ENCODE measurements at regions not wholly inside any gene's neighbourhood (a gene's known extent, or its start where the extent isn't known, plus 50 kb on each side); places are given as distances from the start of the nearest gene placed in this dataset.

DNA sequence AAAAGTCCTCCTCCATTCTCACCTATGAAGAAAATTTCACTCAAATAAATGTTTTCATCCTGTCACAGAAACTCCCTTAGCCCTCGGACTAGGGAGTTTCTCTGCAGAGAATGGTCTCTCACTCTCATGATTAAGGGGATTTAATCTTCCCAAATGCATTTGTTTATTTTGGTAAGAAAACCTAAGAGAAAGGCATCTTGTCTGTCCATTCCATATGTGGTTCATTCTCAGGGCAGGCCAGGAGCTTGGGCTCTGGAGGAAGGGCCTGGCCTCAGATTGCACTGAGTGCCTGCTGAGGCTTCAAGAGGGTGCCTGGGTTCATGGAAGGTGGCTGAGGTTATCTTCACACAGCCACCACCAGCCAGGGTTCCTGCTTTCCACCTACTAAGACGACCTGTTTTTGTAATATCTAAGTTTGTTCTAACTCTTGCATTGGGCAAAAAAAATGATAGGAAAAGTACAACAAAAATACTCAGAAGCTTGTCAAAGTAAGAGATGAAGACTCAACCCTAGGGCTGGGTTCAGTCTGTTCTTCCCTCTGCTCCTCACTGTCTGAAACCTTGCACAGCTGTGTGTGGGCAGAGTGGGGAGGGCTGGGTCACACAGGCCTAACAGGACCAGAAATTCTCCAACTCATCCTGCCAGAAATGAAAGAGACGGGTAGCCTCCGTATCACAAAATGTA lies 186.7 kb downstream of the CXCL12 start:
- TF ChIP-seq, protein P1, sequence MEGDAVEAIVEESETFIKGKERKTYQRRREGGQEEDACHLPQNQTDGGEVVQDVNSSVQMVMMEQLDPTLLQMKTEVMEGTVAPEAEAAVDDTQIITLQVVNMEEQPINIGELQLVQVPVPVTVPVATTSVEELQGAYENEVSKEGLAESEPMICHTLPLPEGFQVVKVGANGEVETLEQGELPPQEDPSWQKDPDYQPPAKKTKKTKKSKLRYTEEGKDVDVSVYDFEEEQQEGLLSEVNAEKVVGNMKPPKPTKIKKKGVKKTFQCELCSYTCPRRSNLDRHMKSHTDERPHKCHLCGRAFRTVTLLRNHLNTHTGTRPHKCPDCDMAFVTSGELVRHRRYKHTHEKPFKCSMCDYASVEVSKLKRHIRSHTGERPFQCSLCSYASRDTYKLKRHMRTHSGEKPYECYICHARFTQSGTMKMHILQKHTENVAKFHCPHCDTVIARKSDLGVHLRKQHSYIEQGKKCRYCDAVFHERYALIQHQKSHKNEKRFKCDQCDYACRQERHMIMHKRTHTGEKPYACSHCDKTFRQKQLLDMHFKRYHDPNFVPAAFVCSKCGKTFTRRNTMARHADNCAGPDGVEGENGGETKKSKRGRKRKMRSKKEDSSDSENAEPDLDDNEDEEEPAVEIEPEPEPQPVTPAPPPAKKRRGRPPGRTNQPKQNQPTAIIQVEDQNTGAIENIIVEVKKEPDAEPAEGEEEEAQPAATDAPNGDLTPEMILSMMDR (conservative IDR thresholded peaks at IDR 0.05) = no peak
- H3K4me3 ChIP-seq = no peak overlapping the region
- BruUV-seq (replicated peaks) = no TSS peak
- H3K4me2 ChIP-seq = no peak overlapping the region
- H4K20me1 ChIP-seq (ENCODE audit: insufficient read depth) = no peaks in the 10 kb centered on the region
- intact Hi-C loops (cut with micrococcal nuclease; ENCODE audit: unreplicated experiment) = no loop called here
- CTCF ChIA-PET = no interaction called here
- peaks cover 15% of the 10 kb centered on the region for H3K27me3 ChIP-seq (ENCODE audit: insufficient read depth, low read depth)
- H3K36me3 ChIP-seq (ENCODE audit: low read depth) = no peaks in the 10 kb centered on the region
- POLR2A ChIA-PET (ENCODE audit: unreplicated experiment) = no interaction called here
- no peaks in the 10 kb centered on the region for H3K79me2 ChIP-seq (ENCODE audit: low read depth)
- H3K9me2 ChIP-seq (ENCODE audit: insufficient read depth) = no peaks in the 10 kb centered on the region
- H3K27ac ChIP-seq = no peak overlapping the region
- H3K4me1 ChIP-seq (replicated peaks; ENCODE audit: insufficient read depth) = no peaks in the 10 kb centered on the region
- no peak for DNase-seq
- no peak overlapping the region for H2AFZ ChIP-seq
- H3F3A ChIP-seq (ENCODE audit: insufficient read depth, low read depth) = no peaks in the 10 kb centered on the region
- H3K9me3 ChIP-seq (ENCODE audit: insufficient read depth, low read depth) = no peaks in the 10 kb centered on the region

DNA sequence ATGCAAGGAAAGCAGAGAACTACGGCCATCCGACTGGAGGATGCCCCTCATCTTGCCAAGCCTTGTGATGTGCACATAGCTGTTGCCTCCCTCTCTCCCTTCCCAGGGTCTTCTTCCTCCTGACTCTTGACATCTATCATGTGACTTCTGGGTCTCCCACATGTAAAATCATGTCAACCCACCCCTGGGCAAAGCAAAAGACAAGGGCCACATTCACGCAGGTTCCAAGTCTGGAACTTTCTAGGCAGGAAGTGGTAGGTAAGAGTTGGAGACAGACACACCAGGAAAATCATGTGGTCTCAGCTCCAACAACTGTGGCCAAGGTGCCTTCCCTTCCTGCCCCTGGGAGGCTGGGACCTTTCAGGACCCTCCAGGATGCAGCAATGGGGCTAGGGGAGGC lies 187.3 kb downstream of the CXCL12 start:
- no peaks in the 10 kb centered on the region for H3F3A ChIP-seq (ENCODE audit: insufficient read depth, low read depth)
- no peak overlapping the region for H3K4me2 ChIP-seq
- H2AFZ ChIP-seq = no peak overlapping the region
- intact Hi-C loops (cut with micrococcal nuclease; ENCODE audit: unreplicated experiment) = no loop called here
- ChIA-PET POLR2A (ENCODE audit: unreplicated experiment) (no interaction called here), CTCF (no interaction called here)
- no peak overlapping the region for H3K27ac ChIP-seq
- H3K4me3 ChIP-seq = no peak overlapping the region
- no peaks in the 10 kb centered on the region for H3K9me3 ChIP-seq (ENCODE audit: insufficient read depth, low read depth)
- peaks cover 15% of the 10 kb centered on the region for H3K27me3 ChIP-seq (ENCODE audit: insufficient read depth, low read depth)
- no TSS peak for BruUV-seq (replicated peaks)
- no peaks in the 10 kb centered on the region for H3K36me3 ChIP-seq (ENCODE audit: low read depth)
- TF ChIP-seq, protein P1 (conservative IDR thresholded peaks at IDR 0.05) = no peak
- no peak for TF ChIP-seq EZH2 (IDR thresholded peaks at IDR 0.05; ENCODE audit: low read depth)
- no peaks in the 10 kb centered on the region for H3K9me2 ChIP-seq (ENCODE audit: insufficient read depth)
- no peaks in the 10 kb centered on the region for H3K79me2 ChIP-seq (ENCODE audit: low read depth)
- no peak for DNase-seq
- no peaks in the 10 kb centered on the region for H3K4me1 ChIP-seq (replicated peaks; ENCODE audit: insufficient read depth)
- H4K20me1 ChIP-seq (ENCODE audit: insufficient read depth) = no peaks in the 10 kb centered on the region

DNA sequence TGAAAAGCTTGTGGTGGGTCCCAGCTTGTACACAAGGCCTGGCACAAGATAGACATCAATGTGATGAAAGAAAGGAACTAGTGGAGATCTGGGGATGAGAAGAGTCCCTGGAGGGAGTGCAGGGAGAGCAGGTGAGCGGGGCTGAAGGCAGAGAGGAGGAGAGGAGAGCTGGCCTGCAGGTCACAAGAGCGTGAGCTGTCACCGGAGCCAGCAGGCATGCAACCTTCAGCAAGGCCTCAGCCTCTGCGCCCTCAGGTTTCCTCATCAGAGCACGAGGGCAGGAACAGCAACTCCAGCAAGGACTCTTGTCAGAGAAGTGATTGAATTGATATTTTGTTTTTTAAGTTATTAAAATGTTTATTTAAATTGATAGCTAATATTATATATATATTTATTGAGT lies 188.6 kb downstream of the CXCL12 start:
- no TSS peak for BruUV-seq (replicated peaks)
- CTCF ChIA-PET = no interaction called here
- Histone ChIP-seq H2AFZ (no peak overlapping the region), H3K9me2 (ENCODE audit: insufficient read depth) (no peaks in the 10 kb centered on the region), H3K79me2 (ENCODE audit: low read depth) (no peaks in the 10 kb centered on the region), H3K27me3 (ENCODE audit: insufficient read depth, low read depth) (peaks cover 15% of the 10 kb centered on the region), H4K20me1 (ENCODE audit: insufficient read depth) (no peaks in the 10 kb centered on the region), H3K36me3 (ENCODE audit: low read depth) (no peaks in the 10 kb centered on the region), H3K4me2 (no peak overlapping the region), H3F3A (ENCODE audit: insufficient read depth, low read depth) (no peaks in the 10 kb centered on the region), H3K4me3 (no peak overlapping the region), H3K27ac (no peak overlapping the region), H3K4me1 (replicated peaks; ENCODE audit: insufficient read depth) (no peaks in the 10 kb centered on the region), H3K9me3 (ENCODE audit: insufficient read depth, low read depth) (no peaks in the 10 kb centered on the region)
- TF ChIP-seq, protein P1 (conservative IDR thresholded peaks at IDR 0.05) = no peak
- no peak for TF ChIP-seq EZH2 (IDR thresholded peaks at IDR 0.05; ENCODE audit: low read depth)
- intact Hi-C loops (cut with micrococcal nuclease; ENCODE audit: unreplicated experiment) = no loop called here
- POLR2A ChIA-PET (ENCODE audit: unreplicated experiment) = no interaction called here
- no peak for DNase-seq

All from PC-9 (cell line).